ENCODE measurements at regions not wholly inside any gene's neighbourhood (a gene's known extent, or its start where the extent isn't known, plus 50 kb on each side); places are given as distances from the start of the nearest gene placed in this dataset.
A peak's percentile ranks its signal among the peaks of the same experiment; 100 is the strongest.

DNA sequence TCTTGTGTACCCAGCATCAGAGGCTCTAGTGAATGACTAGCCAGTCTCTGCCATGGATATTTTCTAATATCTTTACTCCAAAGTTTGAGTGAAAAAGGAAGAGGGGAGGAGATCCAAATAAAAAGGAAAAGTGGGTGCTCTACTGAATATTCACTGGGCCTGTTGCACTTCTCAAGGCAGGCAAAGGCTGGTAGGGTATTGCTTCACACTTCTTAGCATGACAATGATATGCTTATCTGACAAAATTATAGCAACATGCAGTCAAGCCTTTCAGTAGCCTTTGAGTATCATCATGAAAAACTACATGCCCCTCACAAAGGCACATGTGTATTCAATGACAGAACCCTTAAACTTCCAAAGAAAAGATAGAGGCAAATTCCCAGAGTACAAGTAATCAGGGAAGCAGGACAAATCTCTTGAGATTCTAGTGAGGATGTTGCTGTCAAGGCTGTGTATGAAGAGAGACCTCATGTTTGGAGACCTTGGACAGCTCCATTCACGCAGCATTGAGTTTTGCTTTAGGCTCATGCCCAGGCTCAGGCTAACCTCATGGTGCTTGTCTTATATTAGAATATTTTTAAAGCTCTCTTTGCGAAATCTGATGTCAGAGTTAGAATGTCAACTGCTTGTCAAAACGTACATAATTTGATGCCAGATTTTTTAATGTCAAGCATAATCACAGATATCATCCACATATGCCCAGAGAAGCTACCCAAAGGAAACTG is 506.9 kb downstream of the OCA2 start:
- H2AFZ ChIP-seq (ENCODE audit: low read depth, low read length): no peak overlapping the region
- peaks cover 4 to 14% of the 10 kb centered on the region in 2 experiments; a peak in 4 of 5 replicates for H3K27me3 ChIP-seq (ENCODE audit: control insufficient read depth in 2 of 2, insufficient read depth in 2 of 2, low read length in 2 of 2)
- H4K20me1 ChIP-seq (replicated peaks; ENCODE audit: control insufficient read depth, insufficient read depth, low read length): no peaks in the 10 kb centered on the region
- H3K27ac ChIP-seq (ENCODE audit: extremely low read depth, low read depth, low read length): no peak overlapping the region
- ChIA-PET CTCF (ENCODE audit: low intra/inter-chr PET ratio) (no interaction called here), POLR2A (no interaction called here)
- intact Hi-C loops (cut with micrococcal nuclease) (no loop called here), in situ Hi-C loops (cut with MboI) (no loop called here)
- no peaks in the 10 kb centered on the region for H3K36me3 ChIP-seq (ENCODE audit: control insufficient read depth, insufficient read depth, low read length)
- no peak overlapping the region for H3K4me2 ChIP-seq (ENCODE audit: insufficient read depth, low read length)
- no peaks in the 10 kb centered on the region for H3K9me3 ChIP-seq (replicated peaks; ENCODE audit: control insufficient read depth, insufficient read depth, low read depth, low read length)
- DNase-seq (ENCODE audit: extremely low read depth in 1 of 4, low spot score in 3 of 4) (no peak), FAIRE-seq (no peak), ATAC-seq (no peak)
- no TSS peak for BruUV-seq (replicated peaks)
- H3K4me3 ChIP-seq: no peak overlapping the region
- no peaks in the 10 kb centered on the region for H3K9me1 ChIP-seq (ENCODE audit: control insufficient read depth, insufficient read depth, low read length)
- 0% methylated on average over 3 of the region's 3 CpGs for WGBS (ENCODE audit: insufficient coverage, low coverage, missing lambda C conversion rate)
- H3K9ac ChIP-seq (ENCODE audit: insufficient read depth in 1 of 2, low read depth in 2 of 2, low read length in 2 of 2): no peak overlapping the region
- H3K4me1 ChIP-seq (replicated peaks in 1 of 2; ENCODE audit: control insufficient read depth in 2 of 2, insufficient read depth in 2 of 2, low read length in 2 of 2): no peaks in the 10 kb centered on the region; a peak in 2 of 5 replicates
- H3K79me2 ChIP-seq (ENCODE audit: control insufficient read depth, insufficient read depth, low read length): no peaks in the 10 kb centered on the region
- TF ChIP-seq HMGXB4 (CRISPR knock-in tag; IDR thresholded peaks at IDR 0.05) (no peak), HCFC1 (IDR thresholded peaks at IDR 0.05; ENCODE audit: low read depth, low read length) (no peak), FOXP1 (CRISPR knock-in tag; IDR thresholded peaks at IDR 0.05) (no peak), CBX3 (IDR thresholded peaks at IDR 0.05; ENCODE audit: borderline replicate concordance in 1 of 2, low read length in 2 of 2) (no peak), CHD2 (IDR thresholded peaks at IDR 0.05; ENCODE audit: low read depth, low read length) (no peak), TAF15 (IDR thresholded peaks at IDR 0.05; ENCODE audit: low read depth, low read length) (no peak), EHMT2 (IDR thresholded peaks at IDR 0.05) (peak; percentile 90), ZNF121 (CRISPR knock-in tag; conservative IDR thresholded peaks at IDR 0.05) (no peak), EGR1 (conservative IDR thresholded peaks at IDR 0.05) (no peak), HLTF (IDR thresholded peaks at IDR 0.05) (no peak), MIER1 (IDR thresholded peaks at IDR 0.05; ENCODE audit: low read depth) (peak; percentile 82), KAT7 (CRISPR knock-in tag; IDR thresholded peaks at IDR 0.05; ENCODE audit: borderline replicate concordance) (no peak)
- TF ChIP-seq, protein P1, sequence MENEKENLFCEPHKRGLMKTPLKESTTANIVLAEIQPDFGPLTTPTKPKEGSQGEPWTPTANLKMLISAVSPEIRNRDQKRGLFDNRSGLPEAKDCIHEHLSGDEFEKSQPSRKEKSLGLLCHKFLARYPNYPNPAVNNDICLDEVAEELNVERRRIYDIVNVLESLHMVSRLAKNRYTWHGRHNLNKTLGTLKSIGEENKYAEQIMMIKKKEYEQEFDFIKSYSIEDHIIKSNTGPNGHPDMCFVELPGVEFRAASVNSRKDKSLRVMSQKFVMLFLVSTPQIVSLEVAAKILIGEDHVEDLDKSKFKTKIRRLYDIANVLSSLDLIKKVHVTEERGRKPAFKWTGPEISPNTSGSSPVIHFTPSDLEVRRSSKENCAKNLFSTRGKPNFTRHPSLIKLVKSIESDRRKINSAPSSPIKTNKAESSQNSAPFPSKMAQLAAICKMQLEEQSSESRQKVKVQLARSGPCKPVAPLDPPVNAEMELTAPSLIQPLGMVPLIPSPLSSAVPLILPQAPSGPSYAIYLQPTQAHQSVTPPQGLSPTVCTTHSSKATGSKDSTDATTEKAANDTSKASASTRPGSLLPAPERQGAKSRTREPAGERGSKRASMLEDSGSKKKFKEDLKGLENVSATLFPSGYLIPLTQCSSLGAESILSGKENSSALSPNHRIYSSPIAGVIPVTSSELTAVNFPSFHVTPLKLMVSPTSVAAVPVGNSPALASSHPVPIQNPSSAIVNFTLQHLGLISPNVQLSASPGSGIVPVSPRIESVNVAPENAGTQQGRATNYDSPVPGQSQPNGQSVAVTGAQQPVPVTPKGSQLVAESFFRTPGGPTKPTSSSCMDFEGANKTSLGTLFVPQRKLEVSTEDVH (IDR thresholded peaks at IDR 0.05; ENCODE audit: low read depth, partially characterized antibody): no peak
- TF ChIP-seq, protein P2, sequence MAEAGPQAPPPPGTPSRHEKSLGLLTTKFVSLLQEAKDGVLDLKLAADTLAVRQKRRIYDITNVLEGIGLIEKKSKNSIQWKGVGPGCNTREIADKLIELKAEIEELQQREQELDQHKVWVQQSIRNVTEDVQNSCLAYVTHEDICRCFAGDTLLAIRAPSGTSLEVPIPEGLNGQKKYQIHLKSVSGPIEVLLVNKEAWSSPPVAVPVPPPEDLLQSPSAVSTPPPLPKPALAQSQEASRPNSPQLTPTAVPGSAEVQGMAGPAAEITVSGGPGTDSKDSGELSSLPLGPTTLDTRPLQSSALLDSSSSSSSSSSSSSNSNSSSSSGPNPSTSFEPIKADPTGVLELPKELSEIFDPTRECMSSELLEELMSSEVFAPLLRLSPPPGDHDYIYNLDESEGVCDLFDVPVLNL (CRISPR knock-in tag; IDR thresholded peaks at IDR 0.05; ENCODE audit: low read depth): no peak
